Neural progenitor cell (in vitro differentiated cells): ENCODE measurements at regions not wholly inside any gene's neighbourhood (a gene's known extent, or its start where the extent isn't known, plus 50 kb on each side); places are given as distances from the start of the nearest gene placed in this dataset.
A peak's percentile ranks its signal among the peaks of the same experiment; 100 is the strongest.

Source experiments
- DNase-seq: peaks from one replicate; pipeline ENCODE4 v3.0.0-alpha.2; 2016; ENCODE audit warnings: low spot score
- H2AFZ ChIP-seq: fragments of 200-600 bp; sonication (generic); replicated peaks from 2 replicates; pipeline ENCODE4 v1.6.1; 2016; ENCODE audit warnings: antibody characterized with exemption
- H3F3A ChIP-seq: fragments of 200-600 bp; sonication (generic); 2 replicates; pipeline ENCODE4 v1.6.1; 2016; ENCODE audit warnings: antibody characterized with exemption, low read depth
- H3K27ac ChIP-seq: fragments of 200-600 bp; sonication (generic); 2 replicates; pipeline ENCODE4 v1.5.1; 2016; ENCODE audit warnings: mild to moderate bottlenecking
- H3K27me3 ChIP-seq: fragments of 200-600 bp; sonication (generic); 2 replicates; pipeline ENCODE4 v1.6.1; 2016; ENCODE audit warnings: mild to moderate bottlenecking, moderate library complexity
- H3K36me3 ChIP-seq: fragments of 200-600 bp; sonication (generic); 2 replicates; pipeline ENCODE4 v1.5.1; 2016
- H3K4me1 ChIP-seq: fragments of 200-600 bp; sonication (generic); 2 replicates; pipeline ENCODE4 v1.6.1; 2016; ENCODE audit warnings: mixed run types
- H3K4me2 ChIP-seq: fragments of 200-600 bp; sonication (generic); 2 replicates; pipeline ENCODE4 v1.6.1; 2016
- H3K4me3 ChIP-seq: fragments of 200-600 bp; sonication (generic); 2 replicates; pipeline ENCODE4 v1.5.1; 2016
- H3K79me2 ChIP-seq: fragments of 200-600 bp; sonication (generic); 2 replicates; pipeline ENCODE4 v1.6.1; 2016; ENCODE audit warnings: low read depth
- H3K9ac ChIP-seq: fragments of 200-600 bp; sonication (generic); 2 replicates; pipeline ENCODE4 v1.6.1; 2016
- H3K9me3 ChIP-seq: fragments of 200-600 bp; sonication (generic); 2 replicates; pipeline ENCODE4 v1.5.1; 2016; ENCODE audit warnings: low read depth
- H4K20me1 ChIP-seq: fragments of 200-600 bp; sonication (generic); 2 replicates; pipeline ENCODE4 v1.6.1; 2016; ENCODE audit warnings: low read depth
- H3K27ac Mint-ChIP-seq: 3 replicates; pipeline ENCODE4 v1.8.0; 2021; ENCODE audit warnings: mixed read lengths
- H3K27me3 Mint-ChIP-seq: 2 replicates; pipeline ENCODE4 v1.8.0; 2022; ENCODE audit warnings: low read depth, mild to moderate bottlenecking, inconsistent platforms, moderate library complexity, mixed read lengths; ENCODE audit not compliant: insufficient read depth
- H3K36me3 Mint-ChIP-seq: 3 replicates; pipeline ENCODE4 v1.8.0; 2021; ENCODE audit warnings: mixed read lengths
- H3K4me1 Mint-ChIP-seq: 3 replicates; pipeline ENCODE4 v1.8.0; 2021; ENCODE audit warnings: mixed read lengths
- H3K4me3 Mint-ChIP-seq: 3 replicates; pipeline ENCODE4 v1.8.0; 2021; ENCODE audit warnings: mild to moderate bottlenecking, moderate library complexity, mixed read lengths
- H3K9me3 Mint-ChIP-seq: 3 replicates; pipeline ENCODE4 v1.8.0; 2020; ENCODE audit warnings: mixed read lengths
- CTCF ChIP-seq: fragments of 200-600 bp; sonication (generic); IDR thresholded peaks from 2 replicates; pipeline ENCODE4 v1.5.1; 2017; ENCODE audit warnings: antibody characterized with exemption, mild to moderate bottlenecking
- EZH2 ChIP-seq: fragments of 200-600 bp; sonication (generic); IDR thresholded peaks from 2 replicates; pipeline ENCODE4 v1.6.1; 2017; ENCODE audit warnings: antibody characterized with exemption, mild to moderate bottlenecking, moderate library complexity
- EZH2phosphoT487 ChIP-seq: fragments of 200-600 bp; sonication (generic); IDR thresholded peaks from 2 replicates; pipeline ENCODE4 v1.6.1; 2017; ENCODE audit warnings: antibody characterized with exemption

DNA sequence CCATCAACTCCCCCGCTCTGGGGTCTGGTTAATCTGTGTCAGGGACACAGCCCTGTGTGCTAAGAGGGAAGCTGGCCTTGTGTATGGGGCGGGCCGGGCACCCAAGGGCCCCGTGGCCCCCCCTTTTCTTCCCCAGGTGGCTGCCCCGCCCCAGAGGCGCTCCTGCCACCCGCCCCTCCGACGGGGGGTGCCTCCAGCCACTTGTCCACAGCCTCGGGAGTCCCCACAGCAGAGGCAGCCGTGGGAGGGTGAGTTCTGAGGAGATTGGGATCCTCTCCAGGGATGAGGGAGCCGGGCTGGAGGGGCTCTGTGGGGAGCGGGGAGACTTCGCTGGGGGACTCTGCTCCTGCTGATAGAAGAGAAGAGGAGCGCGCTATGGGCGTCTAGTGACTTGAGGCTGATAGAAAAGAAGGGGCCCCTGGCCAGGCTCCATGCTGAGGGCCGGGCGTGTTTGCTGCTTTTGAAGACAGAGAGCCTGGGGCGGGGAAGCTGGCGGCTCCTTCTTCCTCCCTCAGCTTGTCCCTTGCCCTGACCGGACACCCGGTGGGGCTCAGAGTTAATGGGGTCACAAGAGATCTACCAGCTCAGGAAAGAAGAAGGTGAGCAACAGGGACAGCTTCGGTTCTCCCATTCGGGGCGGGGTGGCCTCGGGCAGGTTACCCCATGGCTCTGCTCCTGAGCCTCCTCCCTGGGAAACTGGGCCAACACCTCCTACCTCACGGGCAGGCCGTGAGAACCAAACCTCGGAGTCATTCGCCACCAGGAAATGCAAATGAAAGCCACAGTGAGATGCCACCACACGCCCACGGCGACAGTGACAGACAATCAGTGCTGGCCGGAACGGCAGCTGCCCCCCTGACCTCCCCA is 89.4 kb upstream of the TAF1B start:
- peaks cover 17% of the 10 kb centered on the region for H3K27me3 Mint-ChIP-seq
- Histone ChIP-seq H3K4me2 (no peak overlapping the region), H2AFZ (no peak overlapping the region)

DNA sequence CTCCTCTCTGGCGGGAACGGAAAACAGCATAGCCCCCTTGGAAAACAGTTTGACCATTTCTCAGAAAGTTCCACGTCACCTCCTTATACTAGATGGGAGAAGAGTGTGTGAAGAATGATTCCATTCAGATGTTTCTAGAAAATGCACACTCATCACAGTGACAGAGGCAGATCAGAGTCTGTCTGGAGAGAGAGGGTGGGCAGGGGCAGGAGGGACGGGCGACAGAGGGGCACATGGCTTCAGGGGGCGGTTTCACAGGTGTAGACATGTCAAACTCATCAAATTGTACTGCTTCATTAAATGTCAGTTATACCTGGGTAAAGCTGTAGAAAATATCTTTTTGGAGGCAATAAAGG is 88.8 kb upstream of the TAF1B start:
- no peaks in the 10 kb centered on the region for H3K9me3 ChIP-seq
- no peaks in the 10 kb centered on the region for H3F3A ChIP-seq
- H3K27me3 ChIP-seq: peaks cover 21% of the 10 kb centered on the region
- H2AFZ ChIP-seq: no peak overlapping the region
- no peak overlapping the region for H3K4me3 ChIP-seq
- H3K9ac ChIP-seq: no peak overlapping the region
- Mint-ChIP-seq H3K27me3 (peaks cover 15% of the 10 kb centered on the region), H3K4me3 (no peak overlapping the region), H3K9me3 (peaks cover 4% of the 10 kb centered on the region), H3K36me3 (no peaks in the 10 kb centered on the region), H3K27ac (peak overlapping the region; percentile 87), H3K4me1 (peaks cover 70% of the 10 kb centered on the region)
- no peak overlapping the region for H3K4me2 ChIP-seq
- H3K27ac ChIP-seq: no peak overlapping the region
- H3K36me3 ChIP-seq: no peaks in the 10 kb centered on the region
- no peak for DNase-seq
- H3K4me1 ChIP-seq: peaks cover 40% of the 10 kb centered on the region
- no peak for TF ChIP-seq CTCF
- no peak for TF ChIP-seq EZH2
- no peak for TF ChIP-seq EZH2phosphoT487
- H3K79me2 ChIP-seq: no peaks in the 10 kb centered on the region
- H4K20me1 ChIP-seq: no peaks in the 10 kb centered on the region

More for the DNA sequence above, 89.4 kb upstream of the TAF1B start:
- no peak overlapping the region for H3K4me3 Mint-ChIP-seq
- no peaks in the 10 kb centered on the region for H3K36me3 Mint-ChIP-seq
- no peaks in the 10 kb centered on the region for H3K36me3 ChIP-seq
- peak overlapping the region; percentile 87 for H3K27ac Mint-ChIP-seq
- no peak overlapping the region for H3K27ac ChIP-seq
- H3K9me3 ChIP-seq: no peaks in the 10 kb centered on the region
- H3K9ac ChIP-seq: no peak overlapping the region
- H3K4me1 ChIP-seq: peaks cover 38% of the 10 kb centered on the region
- H3F3A ChIP-seq: no peaks in the 10 kb centered on the region
- H3K9me3 Mint-ChIP-seq: peaks cover 6% of the 10 kb centered on the region
- H4K20me1 ChIP-seq: no peaks in the 10 kb centered on the region
- TF ChIP-seq EZH2phosphoT487 (no peak), CTCF (no peak), EZH2 (no peak)
- H3K4me3 ChIP-seq: no peak overlapping the region
- DNase-seq: no peak
- H3K79me2 ChIP-seq: no peaks in the 10 kb centered on the region
- peaks cover 68% of the 10 kb centered on the region for H3K4me1 Mint-ChIP-seq
- H3K27me3 ChIP-seq: peaks cover 19% of the 10 kb centered on the region

DNA sequence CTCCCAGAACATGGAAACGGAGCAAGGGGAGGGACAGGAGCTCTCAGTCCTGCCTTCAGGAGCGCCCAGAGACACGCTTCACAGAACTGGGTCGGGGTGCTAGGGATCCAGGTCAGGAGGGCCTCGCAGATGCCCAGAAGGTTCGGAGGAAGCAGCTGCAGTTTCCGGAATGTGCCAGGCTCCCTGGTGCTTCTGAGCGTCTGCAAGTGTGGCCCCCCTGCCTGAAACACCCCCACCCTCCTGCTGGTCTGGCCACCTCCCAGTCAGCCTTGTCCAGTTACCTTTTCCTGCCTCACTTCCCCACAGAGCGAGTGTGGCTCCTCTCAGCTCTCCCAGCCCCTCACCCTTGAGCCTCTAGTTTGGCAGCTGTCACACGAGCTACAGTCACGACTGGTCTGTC is 88.3 kb upstream of the TAF1B start:
- DNase-seq: no peak
- Mint-ChIP-seq H3K9me3 (peaks cover 3% of the 10 kb centered on the region), H3K4me3 (no peak overlapping the region), H3K27ac (no peak overlapping the region), H3K4me1 (peaks cover 70% of the 10 kb centered on the region), H3K36me3 (no peaks in the 10 kb centered on the region), H3K27me3 (peaks cover 15% of the 10 kb centered on the region)
- Histone ChIP-seq H3K4me2 (no peak overlapping the region), H3K27ac (no peak overlapping the region), H3F3A (no peaks in the 10 kb centered on the region), H4K20me1 (no peaks in the 10 kb centered on the region), H3K36me3 (no peaks in the 10 kb centered on the region), H2AFZ (no peak overlapping the region), H3K4me1 (peaks cover 40% of the 10 kb centered on the region), H3K9ac (no peak overlapping the region), H3K4me3 (no peak overlapping the region), H3K79me2 (no peaks in the 10 kb centered on the region), H3K27me3 (peaks cover 25% of the 10 kb centered on the region), H3K9me3 (no peaks in the 10 kb centered on the region)
- no peak for TF ChIP-seq EZH2
- TF ChIP-seq CTCF: no peak
- no peak for TF ChIP-seq EZH2phosphoT487
